Activated T-cell treated with anti-CD3 and anti-CD28 coated beads for 48 hours (primary cell): ENCODE measurements at regions not wholly inside any gene's neighbourhood (a gene's known extent, or its start where the extent isn't known, plus 50 kb on each side); places are given as distances from the start of the nearest gene placed in this dataset.
"Not testable (repeated sequence)": the region's sequence is repeated elsewhere in the genome, so short reads cannot be mapped to it uniquely, and the experiment has no call there.

Experiments
- DNase-seq: peaks from one replicate; pipeline ENCODE4 v3.0.0-alpha.2; 2020; ENCODE audit warnings: low read depth

GRCh38 chr7:42677751-42678699 is 233.8 kb downstream of the C7orf25 start:
- DNase-seq, result no peak

GRCh38 chr7:42674541-42674940 is 237.3 kb downstream of the C7orf25 start:
- DNase-seq, result no peak

- DNase-seq, result no peak
Measured at GRCh38 chr7:42673951-42674350, 237.9 kb downstream of the C7orf25 start.

GRCh38 chr7:42672339-42672999 is 239.4 kb downstream of the C7orf25 start:
- no peak for DNase-seq

DNA sequence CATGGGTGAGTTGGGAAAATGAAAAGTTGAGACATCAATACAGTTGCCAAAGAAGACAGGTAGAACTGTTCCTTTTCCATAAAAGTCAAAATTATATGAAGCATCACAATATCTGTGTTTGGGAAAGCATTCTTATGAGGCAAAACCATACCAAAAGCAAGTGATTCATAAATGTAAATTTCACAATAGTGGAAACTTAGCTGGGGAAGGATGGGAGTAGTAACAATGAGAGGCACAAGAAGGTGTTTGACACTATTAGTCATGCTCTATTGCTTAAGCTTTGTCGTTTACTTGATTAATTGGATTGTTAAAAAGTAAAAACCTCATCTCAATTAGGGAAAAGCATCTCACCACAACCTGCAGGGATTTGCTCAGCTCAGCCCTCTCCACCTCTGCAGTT is 240.2 kb downstream of the C7orf25 start:
- no peak for DNase-seq

- DNase-seq, result no peak
Measured at GRCh38 chr7:42666994-42667393, 244.9 kb downstream of the C7orf25 start.

- DNase-seq, result no peak
Measured at GRCh38 chr7:42662862-42663261, 249.0 kb downstream of the C7orf25 start.

DNA sequence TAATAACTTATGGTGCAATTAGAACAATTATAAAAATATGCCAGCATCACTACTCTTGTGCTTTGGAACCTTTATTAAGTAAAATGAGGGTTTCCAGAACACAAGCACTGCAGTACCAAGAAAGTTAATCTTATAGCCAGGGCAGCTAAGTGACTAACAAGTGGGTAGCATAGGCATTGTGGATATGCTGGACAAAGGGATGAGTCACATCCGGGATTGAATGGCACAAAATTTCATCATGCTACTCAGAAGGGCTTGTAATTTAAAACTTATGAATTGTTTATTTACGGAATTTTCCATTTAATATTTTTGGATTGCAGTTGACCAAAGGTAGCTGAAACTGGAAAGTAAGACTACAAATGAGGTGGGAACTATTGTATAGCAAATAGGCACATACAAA is 250.6 kb downstream of the C7orf25 start:
- DNase-seq, result no peak

DNA sequence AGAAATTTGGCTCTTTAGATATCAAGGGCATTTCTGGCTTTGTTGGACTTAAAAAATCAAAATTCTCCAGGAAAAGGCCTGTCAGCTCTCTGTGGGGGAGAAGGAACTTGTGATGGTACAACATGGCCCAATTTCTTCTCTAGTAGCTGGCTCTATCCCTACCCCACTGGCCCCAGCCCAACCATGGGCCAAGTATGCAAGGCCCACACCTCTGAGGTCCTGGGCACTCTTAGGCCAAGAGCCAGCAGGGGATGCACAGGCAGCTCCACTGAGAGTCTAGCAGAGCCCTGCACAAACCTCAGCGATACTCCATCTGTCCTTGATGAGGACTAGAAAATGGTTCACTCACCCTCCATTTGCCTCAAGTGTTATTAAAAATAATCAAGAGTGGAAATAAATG is 261.2 kb downstream of the C7orf25 start:
- DNase-seq, result no peak

GRCh38 chr7:42650171-42650570 is 261.7 kb downstream of the C7orf25 start:
- DNase-seq, result no peak

- no peak for DNase-seq
Measured at GRCh38 chr7:42645906-42646305, 266.0 kb downstream of the C7orf25 start.

DNA sequence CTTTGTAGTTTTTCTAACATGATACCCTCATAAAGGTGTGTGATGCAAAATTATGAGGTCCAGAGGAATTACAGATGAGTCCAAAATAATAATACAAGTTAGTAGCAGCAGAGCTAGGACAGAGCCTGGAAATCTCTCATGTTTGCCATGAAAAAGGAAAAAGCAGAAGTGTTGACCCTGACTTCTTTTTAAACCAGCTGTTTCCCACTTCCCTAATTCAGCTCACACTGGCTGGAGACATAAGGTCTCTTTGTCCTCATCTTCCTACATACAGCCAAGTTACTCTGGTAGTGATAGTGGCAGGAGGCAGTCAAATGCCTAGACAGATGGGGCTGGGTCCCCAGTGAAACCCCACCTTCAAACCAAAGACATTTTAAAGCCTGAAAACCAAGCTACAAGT is 269.2 kb downstream of the C7orf25 start:
- DNase-seq, result no peak

DNA sequence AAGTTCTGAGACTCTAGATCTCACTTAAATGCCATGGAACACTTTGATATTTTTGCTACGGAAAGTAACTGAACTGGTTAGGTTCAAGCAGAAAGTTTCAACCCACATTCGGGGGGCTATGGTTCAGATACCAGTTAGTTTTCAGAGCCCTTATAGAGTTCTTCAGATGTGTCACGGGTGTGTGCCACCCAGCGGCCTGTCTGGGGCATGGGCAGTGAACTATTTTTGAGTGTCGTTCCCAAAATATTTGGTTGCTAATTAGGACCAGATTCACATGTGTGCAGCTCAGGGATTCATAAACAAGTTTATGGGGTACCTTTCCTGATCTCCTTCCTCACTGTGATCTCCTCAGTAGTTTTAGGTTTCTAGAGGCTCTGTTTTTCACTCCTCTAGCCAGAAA is 271.9 kb downstream of the C7orf25 start:
- DNase-seq, result no peak

DNA sequence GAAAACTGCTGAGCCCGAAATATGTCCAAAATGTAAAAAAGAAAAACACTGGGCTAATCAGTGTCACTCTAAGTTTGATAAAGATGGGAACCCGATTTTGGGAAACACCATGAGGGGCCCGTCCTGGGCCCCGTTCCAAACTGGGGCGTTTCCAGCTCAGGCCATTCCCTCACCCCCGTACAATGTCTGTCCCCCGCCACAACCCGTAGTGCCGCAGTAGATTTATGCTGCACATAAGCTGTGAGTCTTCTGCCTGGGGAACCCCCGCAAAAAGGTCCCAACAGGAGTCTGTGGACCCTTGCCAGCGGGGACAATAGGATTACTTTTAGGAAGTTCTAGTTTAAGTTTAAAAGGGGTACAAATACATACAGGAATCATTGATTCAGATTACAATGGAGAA is 275.5 kb downstream of the C7orf25 start:
- not testable (repeated sequence) for DNase-seq

GRCh38 chr7:42628054-42628453 is 283.8 kb downstream of the C7orf25 start:
- no peak for DNase-seq

- no peak for DNase-seq
Measured at GRCh38 chr7:42627626-42628025, 284.2 kb downstream of the C7orf25 start.

- no peak for DNase-seq
Measured at GRCh38 chr7:42627101-42627500, 284.8 kb downstream of the C7orf25 start.

GRCh38 chr7:42625421-42625820 is 286.4 kb downstream of the C7orf25 start:
- DNase-seq, result no peak

DNA sequence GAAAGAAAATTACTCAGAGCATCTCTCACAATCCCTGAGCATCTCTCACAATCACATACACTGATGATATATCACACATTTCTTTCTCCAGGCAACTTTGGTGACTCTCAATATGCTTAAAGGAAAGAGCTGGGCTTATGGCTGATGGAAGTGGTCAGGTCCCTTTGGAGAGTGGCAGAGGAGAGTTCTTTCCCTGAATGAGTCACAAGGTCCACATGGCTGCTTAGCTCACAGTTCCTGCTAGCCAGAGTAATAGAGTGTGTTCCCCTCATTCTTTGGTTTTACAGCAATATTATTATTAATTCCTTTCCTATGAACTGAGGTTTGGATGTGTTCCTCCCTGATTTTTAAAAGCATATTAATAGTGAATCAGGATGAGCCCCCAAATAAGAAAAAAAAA is 287.4 kb downstream of the C7orf25 start:
- DNase-seq, result no peak

- no peak for DNase-seq
Measured at GRCh38 chr7:42621543-42622219, 290.2 kb downstream of the C7orf25 start.

DNA sequence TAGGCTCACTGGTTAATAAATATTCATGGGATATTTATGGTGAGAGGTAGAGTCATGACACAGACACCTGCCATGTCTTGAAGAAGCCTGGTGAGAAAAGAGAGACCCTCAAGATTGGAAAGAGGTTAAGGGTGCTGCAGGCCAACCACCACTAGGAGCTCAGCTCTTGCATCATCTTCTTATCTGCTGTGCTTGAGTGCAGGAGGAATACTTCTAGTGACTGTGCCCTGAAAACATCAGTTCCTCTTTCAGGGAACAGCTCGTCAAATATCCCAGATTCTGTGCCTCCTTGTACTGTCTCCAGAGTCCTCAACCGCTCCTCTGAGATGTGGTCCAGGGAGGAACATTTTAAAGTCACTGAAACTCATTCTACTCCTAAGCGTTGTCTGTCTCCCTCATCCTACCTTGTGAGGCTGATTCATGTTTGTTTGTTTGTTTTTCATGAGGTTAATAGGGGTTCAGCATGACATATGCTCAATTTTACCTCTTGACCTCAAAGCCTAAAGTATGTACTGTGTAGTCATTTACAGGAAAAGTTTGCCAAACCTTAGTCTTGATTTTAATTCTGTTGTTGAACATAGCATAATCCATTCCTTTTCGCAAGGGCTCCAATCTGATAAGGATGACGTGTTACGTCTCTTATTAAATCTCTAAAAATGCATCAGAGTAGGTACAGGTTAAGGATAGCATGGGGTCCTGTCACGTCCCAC is 293.1 kb downstream of the C7orf25 start:
- DNase-seq, result no peak

GRCh38 chr7:42617806-42618457 is 293.9 kb downstream of the C7orf25 start:
- no peak for DNase-seq
